Heart left ventricle (tissue), 13 donors: ENCODE measurements at regions not wholly inside any gene's neighbourhood (a gene's known extent, or its start where the extent isn't known, plus 50 kb on each side); places are given as distances from the start of the nearest gene placed in this dataset.

Experiments
- CTCF ChIP-seq, 12 donors: fragments of 200-600 bp; sonication (generic) in 4 of 12; IDR thresholded peaks; one replicate each; pipeline versions ENCODE4 v1.5.0 to v1.8.0; 2018 to 2022; ENCODE audit warnings: antibody characterized with exemption in 12 of 12, mild to moderate bottlenecking in 5 of 12
- POLR2A ChIP-seq, 2 donors: fragments of 450-650 bp; IDR thresholded peaks; one replicate each; pipeline ENCODE4 v1.6.1; 2017; ENCODE audit warnings: antibody characterized with exemption in 2 of 2, mild to moderate bottlenecking in 2 of 2, moderate library complexity in 2 of 2
- donor health status: ischemic (EF 13 %, LVEDD 7.1; RV severe dilation, severe dysfunction).
- donor health status: DM: no; HTN: yes; CAD: no.
- donor health status: DM: no; HTN: no; CAD: no.
- donor health status: ischemic (EF 25% LVEDD 6.9; RV normal size, moderate dysfunction).
- donor health status: ischemic (EF 25% LVEDD 5.7; RV mildly dilated, moderate dysfunction).
- donor health status: ischemic (EF 35%, LVEDD 5.7; RV mildly dilated, moderate dysfunction).
- donor health status: nonischemic (EF 11% LVEDD 7.7; RV severe dilation, severe dysfunction).
- donor health status: DM: yes; HTN: yes; CAD: no.
- donor health status: PGD.
- donor health status: ischemic (EF 29% LVEDD 5.4; RV normal size, mild dysfunction).
- donor health status: nonischemic (EF 23%, LVEDD 6.1; RV moderate dilation, normal function).

GRCh38 chr5:143916451-143916850 is 104.5 kb downstream of the HMHB1 start:
- TF ChIP-seq CTCF (IDR thresholded peaks at IDR 0.05) (no peak), POLR2A (IDR thresholded peaks at IDR 0.05) (no peak)
